SK-N-SH treated with all-trans-retinoic acid at 6 μM for 48 hours (cell line): ENCODE measurements at regions not wholly inside any gene's neighbourhood (a gene's known extent, or its start where the extent isn't known, plus 50 kb on each side); places are given as distances from the start of the nearest gene placed in this dataset.

Experiments
- ATAC-seq: fragments of 200-7000 bp; cut with Tn5 transposase; 3 replicates; pipeline ENCODE4 v1.9.1; 2020; ENCODE audit warnings: mild to moderate bottlenecking, moderate library complexity
- ARNTL ChIP-seq: fragments of 450-650 bp; formaldehyde crosslinking; IDR thresholded peaks from 2 replicates; pipeline ENCODE4 v1.5.0; 2020; ENCODE audit warnings: low read depth, mild to moderate bottlenecking, moderate library complexity, borderline replicate concordance
- BACH2 ChIP-seq: fragments of 250-450 bp; sonication (Bioruptor Pico); IDR thresholded peaks from 2 replicates; pipeline ENCODE4 v1.9.0; 2021; ENCODE audit warnings: mild to moderate bottlenecking, borderline replicate concordance
- CREB5 ChIP-seq: fragments of 250-450 bp; sonication (Bioruptor Pico); IDR thresholded peaks from 2 replicates; pipeline ENCODE4 v1.5.1; 2020; ENCODE audit warnings: low read depth, mild to moderate bottlenecking, moderate library complexity
- CSDC2 ChIP-seq: fragments of 250-450 bp; sonication (Bioruptor Pico); IDR thresholded peaks from 2 replicates; pipeline ENCODE4 v1.5.0; 2020; ENCODE audit warnings: mild to moderate bottlenecking, moderate library complexity
- CSRNP3 ChIP-seq: fragments of 250-450 bp; sonication (Bioruptor Pico); IDR thresholded peaks from 2 replicates; pipeline ENCODE4 v1.5.1; 2021; ENCODE audit warnings: mild to moderate bottlenecking, moderate library complexity
- ESRRG ChIP-seq: fragments of 250-450 bp; sonication (Bioruptor Pico); IDR thresholded peaks from 2 replicates; pipeline ENCODE4 v1.6.1; 2021; ENCODE audit warnings: mild to moderate bottlenecking
- ISL1 ChIP-seq: fragments of 250-450 bp; sonication (Bioruptor Pico); IDR thresholded peaks from 2 replicates; pipeline ENCODE4 v2.1.2; 2022; ENCODE audit warnings: mild to moderate bottlenecking, moderate library complexity
- OSR1 ChIP-seq: fragments of 250-450 bp; sonication (Bioruptor Pico); IDR thresholded peaks from 2 replicates; pipeline ENCODE4 v1.8.0; 2022; ENCODE audit warnings: moderate library complexity, mild to moderate bottlenecking, inconsistent platforms
- PATZ1 ChIP-seq: fragments of 250-450 bp; sonication (Bioruptor Pico); IDR thresholded peaks from 2 replicates; pipeline ENCODE4 v1.8.0; 2020; ENCODE audit warnings: mild to moderate bottlenecking, moderate library complexity, borderline replicate concordance
- POU6F1 ChIP-seq: fragments of 250-450 bp; sonication (Bioruptor Pico); IDR thresholded peaks from 2 replicates; pipeline ENCODE4 v1.8.0; 2021; ENCODE audit warnings: low read depth, mild to moderate bottlenecking, moderate library complexity, borderline replicate concordance
- PPARA ChIP-seq: fragments of 250-450 bp; sonication (Bioruptor Pico); IDR thresholded peaks from 2 replicates; pipeline ENCODE4 v1.5.0; 2020; ENCODE audit warnings: mild to moderate bottlenecking, borderline replicate concordance
- TOX ChIP-seq: fragments of 250-450 bp; sonication (Bioruptor Pico); IDR thresholded peaks from 2 replicates; pipeline ENCODE4 v1.8.0; 2021; ENCODE audit warnings: mild to moderate bottlenecking, moderate library complexity, borderline replicate concordance
- TSHZ2 ChIP-seq: fragments of 250-450 bp; sonication (Bioruptor Pico); IDR thresholded peaks from 2 replicates; pipeline ENCODE4 v1.5.0; 2020; ENCODE audit warnings: mild to moderate bottlenecking, moderate library complexity
- ZFP3 ChIP-seq: fragments of 250-450 bp; sonication (Bioruptor Pico); IDR thresholded peaks from 2 replicates; pipeline ENCODE4 v1.5.0; 2020; ENCODE audit warnings: mild to moderate bottlenecking, moderate library complexity
- ZFP30 ChIP-seq: fragments of 450-650 bp; formaldehyde crosslinking; IDR thresholded peaks from 2 replicates; pipeline ENCODE4 v1.5.0; 2022; ENCODE audit warnings: mild to moderate bottlenecking, moderate library complexity
- ZNF565 ChIP-seq: fragments of 450-650 bp; formaldehyde crosslinking; conservative IDR thresholded peaks from 2 replicates; pipeline ENCODE4 v1.5.0; 2020; ENCODE audit warnings: low read depth, mild to moderate bottlenecking, moderate library complexity
- ZNF70 ChIP-seq: fragments of 450-650 bp; formaldehyde crosslinking; IDR thresholded peaks from 2 replicates; pipeline ENCODE4 v1.5.0; 2020; ENCODE audit warnings: mild to moderate bottlenecking, moderate library complexity
- ZNF8 ChIP-seq: fragments of 450-650 bp; formaldehyde crosslinking; IDR thresholded peaks from 2 replicates; pipeline ENCODE4 v1.5.0; 2020; ENCODE audit warnings: mild to moderate bottlenecking, moderate library complexity

- TF ChIP-seq ARNTL (CRISPR knock-in tag), result no peak
- no peak for ATAC-seq
These were observed 197.7 kb downstream of the NRP2 start for GRCh38 chr2:205880048-205880447.

GRCh38 chr2:205878999-205879762 is 196.9 kb downstream of the NRP2 start:
- TF ChIP-seq TSHZ2 (CRISPR knock-in tag) (no peak), BACH2 (CRISPR knock-in tag) (no peak), ZNF565 (no peak)
- ATAC-seq, result no peak

GRCh38 chr2:205877496-205877895 is 195.2 kb downstream of the NRP2 start:
- ATAC-seq, result no peak
- TF ChIP-seq POU6F1 (CRISPR knock-in tag), result no peak
- TF ChIP-seq PPARA, result no peak
- TF ChIP-seq TSHZ2 (CRISPR knock-in tag), result no peak
- TF ChIP-seq ZFP30 (CRISPR knock-in tag), result no peak
- no peak for TF ChIP-seq CSDC2
- no peak for TF ChIP-seq PATZ1 (CRISPR knock-in tag)
- no peak for TF ChIP-seq ZNF565
- TF ChIP-seq CREB5 (CRISPR knock-in tag), result no peak
- no peak for TF ChIP-seq ZFP3 (CRISPR knock-in tag)
- TF ChIP-seq ARNTL (CRISPR knock-in tag), result no peak
- no peak for TF ChIP-seq CSRNP3 (CRISPR knock-in tag)
- TF ChIP-seq ZNF70 (CRISPR knock-in tag), result no peak
- no peak for TF ChIP-seq ISL1 (CRISPR knock-in tag)

GRCh38 chr2:205876127-205876526 is 193.8 kb downstream of the NRP2 start:
- TF ChIP-seq ESRRG (CRISPR knock-in tag), result no peak
- TF ChIP-seq ZNF70 (CRISPR knock-in tag), result no peak
- no peak for TF ChIP-seq ISL1 (CRISPR knock-in tag)
- no peak for TF ChIP-seq BACH2 (CRISPR knock-in tag)
- TF ChIP-seq OSR1 (CRISPR knock-in tag), result no peak
- TF ChIP-seq CSDC2, result no peak
- no peak for TF ChIP-seq ZNF565
- no peak for TF ChIP-seq TOX (CRISPR knock-in tag)
- TF ChIP-seq ZNF8, result no peak
- no peak for ATAC-seq
